Activated CD4-positive, alpha-beta memory T cell treated with anti-CD3 and anti-CD28 coated beads for 36 hours (primary cell): ENCODE measurements at regions not wholly inside any gene's neighbourhood (a gene's known extent, or its start where the extent isn't known, plus 50 kb on each side); places are given as distances from the start of the nearest gene placed in this dataset.

Experiments used
- CTCF ChIA-PET: fragments of 350-600 bp; sonication (Branson Sonifier 250); formaldehyde crosslinking; loops from one replicate; lab custom pipeline; 2021; ENCODE audit warnings: antibody characterized with exemption, inconsistent platforms; lab: Charles Lee
- POLR2A ChIA-PET: fragments of 350-600 bp; sonication (Branson Sonifier 250); formaldehyde crosslinking; loops from one replicate; lab custom pipeline; 2021; ENCODE audit warnings: antibody characterized with exemption; lab: Charles Lee
- DNase-seq: peaks from one replicate; pipeline ENCODE4 v3.0.0-alpha.2; 2020
- H3K27ac Mint-ChIP-seq: one replicate; pipeline ENCODE4 v1.8.0; 2021; ENCODE audit warnings: mixed read lengths
- H3K27me3 Mint-ChIP-seq: one replicate; pipeline ENCODE4 v1.8.0; 2021; ENCODE audit warnings: mixed read lengths
- H3K36me3 Mint-ChIP-seq: one replicate; pipeline ENCODE4 v1.8.0; 2021; ENCODE audit warnings: mixed read lengths
- H3K4me1 Mint-ChIP-seq: one replicate; pipeline ENCODE4 v1.8.0; 2021; ENCODE audit warnings: low read depth, mixed read lengths
- H3K4me3 Mint-ChIP-seq: one replicate; pipeline ENCODE4 v1.8.0; 2021; ENCODE audit warnings: mild to moderate bottlenecking, mixed read lengths
- H3K9me3 Mint-ChIP-seq: one replicate; pipeline ENCODE4 v1.8.0; 2021; ENCODE audit warnings: mixed read lengths
- intact Hi-C: fragments of 100-400 bp; cut with micrococcal nuclease; formaldehyde crosslinking; loops from one replicate; pipeline ENCODE4 v1.15.1; 2023

DNA sequence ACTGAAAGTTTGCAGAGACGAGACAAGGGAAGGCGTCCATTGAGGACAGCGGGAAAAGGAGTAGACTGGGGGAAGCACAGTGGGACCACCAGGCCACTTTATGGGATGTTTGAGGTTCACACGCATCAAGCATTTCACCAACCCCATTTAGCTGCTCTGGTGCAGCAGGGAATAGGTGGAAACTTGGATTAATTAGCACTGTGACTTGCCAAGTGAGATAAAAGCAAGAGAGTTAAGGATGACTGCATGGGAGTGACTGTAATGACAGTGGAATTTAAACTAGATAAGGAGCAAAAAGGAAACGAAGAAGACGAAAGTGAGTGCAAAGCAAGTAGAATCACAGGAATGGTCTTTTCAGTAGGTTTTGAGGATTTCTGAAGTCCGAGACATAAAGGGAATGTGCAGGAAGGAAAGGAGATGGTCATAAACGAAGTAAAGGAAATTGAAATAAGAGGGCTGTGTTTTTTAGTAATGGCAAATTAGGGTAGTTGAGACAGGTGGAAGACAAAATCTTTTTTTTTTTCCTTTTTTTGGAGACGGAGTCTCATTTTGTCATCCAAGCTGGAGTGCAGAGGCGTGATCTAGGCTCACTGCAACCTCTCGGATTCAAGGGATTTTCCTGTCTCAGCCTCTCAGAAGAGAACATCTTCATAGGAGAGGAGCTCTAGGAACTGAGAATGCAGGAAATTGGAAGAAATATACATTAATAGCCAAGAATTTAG lies 119.0 kb upstream of the MAP9 start:
- POLR2A ChIA-PET: no interaction called here
- DNase-seq: no peak
- intact Hi-C loops: no loop called here
- H3K27me3 Mint-ChIP-seq: peaks cover 2% of the 10 kb centered on the region
- no peak overlapping the region for H3K27ac Mint-ChIP-seq
- no peaks in the 10 kb centered on the region for H3K36me3 Mint-ChIP-seq
- no peaks in the 10 kb centered on the region for H3K4me1 Mint-ChIP-seq
- CTCF ChIA-PET: no interaction called here
- no peak overlapping the region for H3K4me3 Mint-ChIP-seq
- no peaks in the 10 kb centered on the region for H3K9me3 Mint-ChIP-seq

DNA sequence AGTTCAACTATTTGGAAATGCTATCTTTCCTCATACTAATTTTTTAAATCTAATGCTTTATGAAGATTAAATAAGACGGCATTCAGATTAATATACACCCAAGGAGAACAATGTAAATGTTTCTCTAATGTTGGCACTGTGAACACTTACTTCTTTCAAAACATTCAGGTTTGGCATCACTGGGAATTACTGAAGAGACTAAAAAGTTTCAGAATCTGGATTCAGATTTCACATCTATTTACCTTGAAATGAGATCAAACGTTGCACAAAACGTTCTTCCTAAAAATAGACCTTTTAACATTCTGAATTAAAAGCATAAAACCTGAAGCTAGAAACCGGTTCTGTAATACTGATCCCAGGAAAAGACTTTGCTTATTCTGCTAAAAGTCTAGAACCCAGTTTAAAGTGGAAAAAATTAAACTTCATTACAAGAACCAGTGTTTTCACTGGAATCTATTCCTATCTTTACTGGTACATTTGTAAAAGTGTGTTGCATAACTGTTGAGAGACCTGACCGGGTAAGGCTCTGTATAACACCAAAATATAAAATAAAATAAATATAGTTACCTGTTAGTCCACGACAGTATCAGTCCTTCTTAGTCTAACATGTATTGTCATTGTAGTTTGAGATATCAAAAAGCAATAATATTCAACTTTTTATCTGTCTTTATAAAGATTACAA lies 117.4 kb upstream of the MAP9 start:
- no peak overlapping the region for H3K4me3 Mint-ChIP-seq

DNA sequence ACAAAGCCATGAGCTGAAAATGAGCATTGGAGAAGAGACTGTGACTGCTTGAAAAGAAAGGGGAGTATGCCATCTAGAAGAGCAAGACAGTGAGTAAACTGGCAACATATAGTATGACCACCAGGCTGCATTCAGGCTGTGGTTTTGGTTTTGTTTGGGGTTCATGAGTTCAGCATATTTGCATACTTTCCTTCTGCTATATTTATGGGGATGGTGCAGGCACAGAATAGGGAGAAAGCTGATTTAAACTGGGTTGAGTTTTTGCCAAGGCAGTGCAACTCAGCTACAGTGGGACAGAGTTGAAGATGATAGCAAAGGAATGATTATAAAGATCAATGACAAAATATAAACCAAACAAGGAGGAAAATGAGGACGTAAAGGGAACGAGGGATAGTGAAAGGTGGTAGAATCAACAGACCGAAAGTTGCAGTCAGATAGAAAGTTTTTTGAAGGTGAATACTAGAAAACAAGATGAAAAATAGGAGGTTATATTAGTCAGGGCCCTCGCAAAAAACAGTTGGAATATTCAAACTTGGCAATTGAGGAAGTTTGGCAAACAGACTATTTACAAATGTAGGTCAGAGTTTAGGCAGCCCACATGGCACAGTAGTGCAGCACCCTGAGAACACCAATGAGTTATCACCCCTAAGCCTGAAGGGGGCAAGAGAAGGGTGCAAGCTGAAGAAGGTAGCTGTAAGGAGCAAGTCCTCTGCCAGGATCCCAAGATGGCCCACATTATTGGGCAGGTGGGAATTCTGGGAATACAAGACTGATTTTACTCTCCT lies 114.8 kb upstream of the MAP9 start:
- ChIA-PET POLR2A (no interaction called here), CTCF (interaction anchor here (0.7 kb wide), 1 partner anchor 480 kb away, joined by 3 read pairs; no protein-coding TSS in a partner anchor)
- Mint-ChIP-seq H3K27me3 (peaks cover 2% of the 10 kb centered on the region), H3K4me3 (no peak overlapping the region), H3K36me3 (no peaks in the 10 kb centered on the region), H3K9me3 (no peaks in the 10 kb centered on the region), H3K4me1 (no peaks in the 10 kb centered on the region), H3K27ac (no peak overlapping the region)
- intact Hi-C loops: no loop called here
- no peak for DNase-seq

More for the DNA sequence above, 117.4 kb upstream of the MAP9 start:
- H3K4me1 Mint-ChIP-seq: no peaks in the 10 kb centered on the region
- peaks cover 2% of the 10 kb centered on the region for H3K27me3 Mint-ChIP-seq
- CTCF ChIA-PET: no interaction called here
- POLR2A ChIA-PET: no interaction called here
- intact Hi-C loops: no loop called here
- no peak for DNase-seq
- no peaks in the 10 kb centered on the region for H3K36me3 Mint-ChIP-seq
- H3K27ac Mint-ChIP-seq: no peak overlapping the region
- no peaks in the 10 kb centered on the region for H3K9me3 Mint-ChIP-seq

DNA sequence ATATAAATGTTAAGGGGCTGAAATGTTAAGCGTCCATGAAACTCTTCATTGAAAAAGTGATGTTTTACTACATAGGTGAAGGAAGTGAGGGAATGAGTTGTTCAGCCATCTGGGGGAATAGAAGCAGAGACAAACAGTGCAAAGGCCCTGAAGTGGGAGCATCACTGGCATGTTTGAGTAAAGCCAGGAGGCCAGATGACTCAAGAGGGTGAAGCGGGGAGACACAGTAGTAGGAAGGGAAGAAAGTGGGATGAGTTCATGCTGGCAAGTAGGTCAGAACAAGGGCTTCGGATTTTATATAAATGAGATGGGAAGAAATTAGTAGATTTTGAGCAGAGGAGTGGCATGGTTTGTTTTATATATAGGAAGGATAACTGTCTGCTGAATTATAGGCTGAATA lies 112.5 kb upstream of the MAP9 start:
- Mint-ChIP-seq H3K27ac (no peak overlapping the region), H3K4me3 (no peak overlapping the region), H3K27me3 (peaks cover 3% of the 10 kb centered on the region), H3K9me3 (no peaks in the 10 kb centered on the region), H3K4me1 (no peaks in the 10 kb centered on the region), H3K36me3 (no peaks in the 10 kb centered on the region)
- DNase-seq: no peak
- CTCF ChIA-PET: no interaction called here
- intact Hi-C loops: no loop called here
- POLR2A ChIA-PET: no interaction called here

DNA sequence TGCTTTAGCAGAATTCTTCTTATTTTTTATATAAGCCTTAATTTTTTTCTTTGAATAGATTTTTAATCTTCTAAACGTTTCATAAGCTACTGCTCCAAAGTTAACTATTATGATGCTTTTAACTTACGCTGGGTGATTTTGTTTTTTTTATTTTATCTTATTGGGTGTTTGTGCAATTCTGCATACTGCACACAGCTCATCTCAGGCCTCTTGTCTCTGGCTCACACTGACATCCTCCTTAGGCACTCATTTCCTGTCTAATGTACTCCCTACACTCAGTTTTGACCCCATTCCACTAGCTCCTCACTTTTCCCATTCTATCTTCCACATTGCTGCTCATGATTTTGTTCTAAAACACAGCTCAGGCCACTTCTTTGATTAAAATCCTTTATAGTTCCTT lies 111.9 kb upstream of the MAP9 start:
- Mint-ChIP-seq H3K4me1 (no peaks in the 10 kb centered on the region), H3K4me3 (no peak overlapping the region), H3K9me3 (no peaks in the 10 kb centered on the region), H3K36me3 (no peaks in the 10 kb centered on the region), H3K27ac (no peak overlapping the region), H3K27me3 (peaks cover 3% of the 10 kb centered on the region)
- POLR2A ChIA-PET: no interaction called here
- CTCF ChIA-PET: no interaction called here
- intact Hi-C loops: no loop called here
- no peak for DNase-seq

DNA sequence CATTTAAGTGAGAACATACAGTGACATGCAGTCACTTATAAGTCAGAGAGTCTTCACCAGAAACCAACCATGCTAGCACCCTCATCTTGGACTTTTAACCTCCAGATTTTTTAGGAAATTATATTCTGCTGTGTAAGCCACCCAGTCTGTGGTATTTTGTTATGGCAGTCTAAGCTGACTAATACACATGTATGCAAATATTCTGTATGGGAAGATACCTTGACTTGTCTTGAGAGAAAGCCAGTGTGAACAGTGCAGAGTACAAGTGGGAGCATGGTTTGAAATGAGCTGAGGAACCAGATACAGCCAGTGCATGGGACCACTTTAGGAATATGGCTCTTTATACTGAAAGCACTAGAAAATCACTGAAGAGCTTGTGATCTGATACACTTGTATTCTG lies 110.4 kb upstream of the MAP9 start:
- intact Hi-C loops: no loop called here
- Mint-ChIP-seq H3K4me1 (no peaks in the 10 kb centered on the region), H3K4me3 (no peak overlapping the region), H3K9me3 (no peaks in the 10 kb centered on the region), H3K36me3 (no peaks in the 10 kb centered on the region), H3K27me3 (peaks cover 3% of the 10 kb centered on the region), H3K27ac (no peak overlapping the region)
- DNase-seq: no peak
- POLR2A ChIA-PET: no interaction called here
- CTCF ChIA-PET: no interaction called here

DNA sequence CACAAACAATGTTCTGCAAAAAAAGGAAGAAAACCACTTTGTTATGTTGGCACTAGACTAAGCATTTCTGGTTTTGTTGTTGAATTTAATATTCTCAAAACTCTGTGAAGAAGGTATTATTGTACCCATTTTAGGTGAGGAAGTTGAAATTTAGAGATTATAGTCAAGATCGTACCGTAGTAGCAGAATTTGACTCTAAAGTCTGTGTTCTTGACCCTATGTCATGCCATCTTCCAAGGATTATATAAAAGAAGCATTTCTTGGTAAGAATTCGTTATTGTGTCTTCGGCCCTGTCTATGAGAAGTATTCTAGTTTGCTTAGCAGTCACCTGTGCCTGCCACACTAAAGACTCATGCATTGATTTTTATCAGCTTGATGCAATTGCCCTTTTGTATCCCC lies 104.4 kb upstream of the MAP9 start:
- H3K9me3 Mint-ChIP-seq: no peaks in the 10 kb centered on the region
- H3K4me1 Mint-ChIP-seq: no peaks in the 10 kb centered on the region
- H3K36me3 Mint-ChIP-seq: no peaks in the 10 kb centered on the region
- no peak for DNase-seq
- intact Hi-C loops: no loop called here
- POLR2A ChIA-PET: no interaction called here
- H3K27ac Mint-ChIP-seq: no peak overlapping the region
- CTCF ChIA-PET: no interaction called here
- peaks cover 3% of the 10 kb centered on the region for H3K27me3 Mint-ChIP-seq
- H3K4me3 Mint-ChIP-seq: no peak overlapping the region

DNA sequence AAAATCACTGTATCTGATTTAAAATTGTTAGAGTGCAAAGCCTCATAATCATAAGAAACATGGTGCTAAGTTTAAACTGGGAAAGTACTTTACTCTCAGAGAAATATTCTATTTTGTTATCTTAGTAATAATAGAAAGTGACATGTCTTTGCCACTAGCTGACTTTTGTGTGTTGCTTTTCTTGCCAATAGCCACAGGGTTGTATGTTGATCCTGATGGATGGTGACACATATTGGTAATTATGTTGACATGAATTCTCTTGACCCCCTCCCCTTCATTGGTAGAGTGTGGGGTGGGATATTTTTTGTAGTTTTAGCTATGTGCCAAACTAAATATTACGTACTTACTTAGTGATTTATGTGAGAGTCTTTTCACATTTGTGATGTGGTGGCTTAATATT lies 103.1 kb upstream of the MAP9 start:
- POLR2A ChIA-PET: no interaction called here
- DNase-seq: no peak
- H3K4me1 Mint-ChIP-seq: no peaks in the 10 kb centered on the region
- H3K27ac Mint-ChIP-seq: no peak overlapping the region
- no peaks in the 10 kb centered on the region for H3K9me3 Mint-ChIP-seq
- H3K27me3 Mint-ChIP-seq: no peaks in the 10 kb centered on the region
- CTCF ChIA-PET: interaction anchor here (0.6 kb wide), 1 partner anchor 551 kb away, joined by 3 read pairs; no protein-coding TSS in a partner anchor
- H3K36me3 Mint-ChIP-seq: no peaks in the 10 kb centered on the region
- intact Hi-C loops: no loop called here
- H3K4me3 Mint-ChIP-seq: no peak overlapping the region

DNA sequence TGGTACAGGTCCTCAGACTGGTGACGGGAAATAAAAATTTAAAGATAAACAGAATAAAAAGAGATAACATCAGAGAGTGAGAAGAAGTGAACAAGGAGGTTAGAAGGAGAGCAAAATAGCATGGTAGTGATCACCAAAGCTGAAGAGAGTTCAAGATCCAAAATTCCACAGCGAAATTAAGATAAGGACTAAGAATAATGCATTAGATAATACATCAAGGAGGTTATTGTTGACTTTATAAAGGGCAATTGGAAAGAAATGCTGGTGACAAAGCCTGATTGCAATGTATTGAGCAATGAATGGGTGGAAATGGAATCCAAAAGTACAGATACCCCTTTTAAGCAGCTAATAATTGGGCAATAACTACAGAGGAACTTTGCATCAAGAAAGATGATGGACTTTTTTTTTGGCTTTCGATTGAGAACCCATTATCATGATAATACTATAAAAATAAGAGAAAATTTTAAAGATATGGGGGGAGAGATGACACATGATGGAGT lies 101.6 kb upstream of the MAP9 start:
- Mint-ChIP-seq H3K4me1 (no peaks in the 10 kb centered on the region), H3K9me3 (no peaks in the 10 kb centered on the region), H3K27me3 (no peaks in the 10 kb centered on the region), H3K36me3 (no peaks in the 10 kb centered on the region), H3K27ac (no peak overlapping the region), H3K4me3 (no peak overlapping the region)
- intact Hi-C loops: no loop called here
- DNase-seq: no peak
- ChIA-PET POLR2A (no interaction called here), CTCF (no interaction called here)

DNA sequence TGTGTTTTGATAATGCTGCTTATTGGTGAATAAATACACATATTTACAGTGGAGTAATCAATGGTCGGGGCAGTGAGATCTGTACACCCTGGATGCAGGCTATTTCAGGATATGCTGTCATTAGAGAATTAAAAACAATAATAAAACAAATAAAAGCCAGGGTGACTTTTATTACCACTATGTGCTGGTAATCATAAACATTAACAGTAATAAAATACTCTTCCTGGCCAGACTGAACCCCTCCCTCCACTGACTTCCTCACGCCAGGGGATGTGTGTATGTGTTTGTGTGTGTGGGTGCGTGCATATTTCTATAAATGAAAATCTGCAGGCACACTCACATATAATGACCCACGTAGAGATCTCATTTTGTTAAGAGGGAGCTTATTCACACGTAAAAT lies 98.0 kb upstream of the MAP9 start:
- Mint-ChIP-seq H3K4me3 (no peak overlapping the region), H3K9me3 (no peaks in the 10 kb centered on the region), H3K27me3 (peaks cover 1% of the 10 kb centered on the region), H3K27ac (no peak overlapping the region), H3K4me1 (no peaks in the 10 kb centered on the region), H3K36me3 (no peaks in the 10 kb centered on the region)
- DNase-seq: no peak
- POLR2A ChIA-PET: no interaction called here
- CTCF ChIA-PET: no interaction called here
- intact Hi-C loops: no loop called here

DNA sequence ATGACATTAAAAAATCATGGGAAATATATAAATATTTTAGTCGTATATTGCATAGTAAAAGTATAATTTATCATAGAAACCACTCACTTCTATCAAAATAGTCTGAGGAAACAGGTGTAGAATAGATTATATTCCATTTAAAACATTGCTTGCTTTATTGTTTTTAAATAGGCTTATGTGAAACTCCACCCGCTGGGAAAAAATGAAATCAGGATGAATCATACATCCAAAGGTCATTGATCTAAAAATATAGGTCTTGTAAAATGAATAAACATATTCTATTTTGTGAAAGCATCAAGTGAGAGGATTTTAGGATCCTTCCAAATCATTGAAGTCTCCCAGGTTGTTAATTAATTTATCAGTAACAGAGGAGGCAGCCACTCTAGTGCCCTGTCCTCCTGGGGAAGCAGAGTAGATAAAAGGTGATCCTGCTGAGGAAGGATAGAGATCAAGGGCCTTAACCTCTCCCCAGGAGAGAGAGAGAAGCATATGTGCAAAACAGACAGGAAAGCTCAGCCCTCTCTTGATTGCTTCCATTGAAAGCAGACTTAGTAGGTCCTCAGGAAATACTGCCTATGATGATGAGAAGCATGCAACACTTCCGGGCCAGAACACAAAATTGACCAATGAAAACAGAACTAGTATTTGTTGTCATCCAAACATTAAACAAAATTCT lies 96.8 kb upstream of the MAP9 start:
- ChIA-PET POLR2A (no interaction called here), CTCF (no interaction called here)
- peaks cover 1% of the 10 kb centered on the region for H3K27me3 Mint-ChIP-seq
- H3K27ac Mint-ChIP-seq: no peak overlapping the region
- no peaks in the 10 kb centered on the region for H3K36me3 Mint-ChIP-seq
- intact Hi-C loops: no loop called here
- H3K9me3 Mint-ChIP-seq: no peaks in the 10 kb centered on the region
- no peak overlapping the region for H3K4me3 Mint-ChIP-seq
- H3K4me1 Mint-ChIP-seq: no peaks in the 10 kb centered on the region
- DNase-seq: no peak

DNA sequence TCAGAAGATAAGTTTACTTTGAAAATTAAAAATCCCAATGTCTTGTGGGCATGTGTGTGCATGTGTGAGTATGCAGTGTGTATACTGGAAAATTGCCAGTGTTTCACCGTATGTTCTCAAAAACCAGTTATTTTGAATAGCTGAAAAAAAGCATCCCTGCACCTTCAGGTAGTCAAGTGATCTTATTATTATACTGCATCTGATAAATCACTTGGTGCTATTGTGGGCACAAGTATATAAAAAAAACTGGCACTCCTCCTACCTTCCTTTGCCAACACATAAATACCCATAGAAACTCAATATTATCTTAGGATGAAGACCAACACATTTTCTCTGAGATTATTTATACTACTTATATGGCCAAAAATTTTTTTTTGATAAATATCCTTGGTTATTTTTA lies 91.5 kb upstream of the MAP9 start:
- H3K27me3 Mint-ChIP-seq: peaks cover 1% of the 10 kb centered on the region
- no peak for DNase-seq
- H3K36me3 Mint-ChIP-seq: no peaks in the 10 kb centered on the region
- ChIA-PET POLR2A (no interaction called here), CTCF (no interaction called here)
- no peaks in the 10 kb centered on the region for H3K4me1 Mint-ChIP-seq
- intact Hi-C loops: no loop called here
- no peak overlapping the region for H3K27ac Mint-ChIP-seq
- H3K4me3 Mint-ChIP-seq: no peak overlapping the region
- no peaks in the 10 kb centered on the region for H3K9me3 Mint-ChIP-seq
